ENCODE measurements at regions not wholly inside any gene's neighbourhood (a gene's known extent, or its start where the extent isn't known, plus 50 kb on each side); places are given as distances from the start of the nearest gene placed in this dataset.

DNA sequence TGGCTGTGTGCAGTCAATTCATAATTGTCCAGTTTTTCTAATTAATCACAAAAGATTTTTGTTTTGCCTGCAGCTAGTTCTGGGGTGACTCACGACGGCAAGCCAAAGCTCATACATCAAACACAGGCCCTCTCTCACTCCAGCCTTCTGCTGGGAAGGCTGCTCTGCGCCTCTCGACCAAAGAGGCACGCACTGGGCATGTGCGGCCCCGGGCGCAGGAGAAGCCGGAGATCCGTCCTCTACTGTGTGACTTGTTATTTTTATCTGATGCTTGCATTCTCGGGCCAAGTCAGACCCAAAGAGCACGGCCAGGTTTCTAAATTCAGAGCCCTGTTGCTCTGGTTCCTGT is 98.5 kb downstream of the TFAP2A start:
- no peaks in the 10 kb centered on the region for H3K9me3 ChIP-seq (ENCODE audit: control insufficient read depth, insufficient read depth, low read depth, low read length)
- peak; percentile 82 for TF ChIP-seq TCF7L2 (IDR thresholded peaks at IDR 0.05; ENCODE audit: low read depth, low read length)
- no peak for TF ChIP-seq SIN3A (IDR thresholded peaks at IDR 0.05; ENCODE audit: borderline replicate concordance, insufficient read depth, low read depth, low read length)
- no peak for TF ChIP-seq CTCF (IDR thresholded peaks at IDR 0.05)
- in situ Hi-C loops (cut with HindIII; ENCODE audit: low pct_unique_long_range_greater_than_20kb, low sequenced_read_pairs) (no loop called here), intact Hi-C loops (cut with micrococcal nuclease; ENCODE audit: unreplicated experiment) (no loop called here)
- ATAC-seq (peak; percentile 98), DNase-seq (ENCODE audit: low read depth, low spot score) (no peak)
- H3K4me3 ChIP-seq (ENCODE audit: low read depth in 2 of 2, low read length in 2 of 2) = peak overlapping the region in 1 of 2 experiments; percentile 27; a peak in 1 of 4 replicates
- ChIA-PET POLR2A (no interaction called here), CTCF (interaction anchor here (0.6 kb wide), 1 partner anchor 112 kb away, joined by 5 read pairs; no protein-coding TSS in a partner anchor)
- no peaks in the 10 kb centered on the region for H3K36me3 ChIP-seq (ENCODE audit: control insufficient read depth, insufficient read depth, low read length)
- peak overlapping the region; percentile 83 for H3K27ac ChIP-seq (ENCODE audit: low read length)
- H3K4me1 ChIP-seq (ENCODE audit: control insufficient read depth, insufficient read depth, low read length) = peaks cover 34% of the 10 kb centered on the region
- no peaks in the 10 kb centered on the region for H3K27me3 ChIP-seq (ENCODE audit: control insufficient read depth, insufficient read depth, low read length)
- BruUV-seq (replicated peaks) = no TSS peak

DNA sequence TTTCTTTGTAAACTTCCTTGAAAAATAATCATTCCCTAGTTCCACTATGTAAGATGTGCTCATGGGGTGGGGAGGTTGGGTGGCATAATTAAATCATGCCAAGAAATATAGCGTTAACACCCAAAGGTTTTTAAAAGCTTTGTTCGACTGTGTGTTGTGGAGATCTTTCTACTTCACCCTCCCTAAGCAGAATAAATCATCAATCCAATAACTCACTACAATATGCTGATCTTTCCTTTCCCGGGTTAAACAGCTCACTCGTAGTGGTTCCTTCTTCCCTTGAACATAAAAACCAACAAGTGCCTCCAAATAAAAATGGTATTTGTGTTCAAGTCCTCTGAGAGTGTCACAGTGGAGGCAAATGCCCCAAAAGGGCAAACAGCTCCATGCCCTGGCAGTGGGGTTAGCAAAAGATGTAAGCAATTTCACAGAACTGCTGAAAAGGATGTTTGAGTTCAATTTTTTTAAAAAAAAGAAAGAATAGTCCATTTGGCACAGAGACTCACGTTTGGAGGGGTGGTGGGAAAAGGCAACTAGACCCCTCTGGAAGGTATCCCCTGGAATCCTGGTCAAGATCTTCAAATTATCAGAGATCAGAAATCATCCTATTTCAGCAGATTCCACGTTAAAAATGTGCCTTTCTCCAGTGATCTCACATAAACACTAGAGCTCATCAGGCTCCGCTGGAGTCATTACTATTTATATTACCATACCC is 99.1 kb downstream of the TFAP2A start:
- no peak for DNase-seq (ENCODE audit: low read depth, low spot score)
- H3K27ac ChIP-seq (ENCODE audit: low read length) = peak overlapping the region; percentile 83
- ChIA-PET POLR2A (no interaction called here), CTCF (no interaction called here)
- ATAC-seq = peak; percentile 25; the same call in 1 of the 2 replicates
- no peaks in the 10 kb centered on the region for H3K9me3 ChIP-seq (ENCODE audit: control insufficient read depth, insufficient read depth, low read depth, low read length)
- intact Hi-C loops (cut with micrococcal nuclease; ENCODE audit: unreplicated experiment) = no loop called here
- H3K4me3 ChIP-seq (ENCODE audit: low read depth in 2 of 2, low read length in 2 of 2) = peak overlapping the region in 1 of 2 experiments; percentile 27; a peak in 2 of 4 replicates
- no peaks in the 10 kb centered on the region for H3K27me3 ChIP-seq (ENCODE audit: control insufficient read depth, insufficient read depth, low read length)
- in situ Hi-C loops (cut with HindIII; ENCODE audit: low pct_unique_long_range_greater_than_20kb, low sequenced_read_pairs) = no loop called here
- H3K36me3 ChIP-seq (ENCODE audit: control insufficient read depth, insufficient read depth, low read length) = no peaks in the 10 kb centered on the region
- H3K4me1 ChIP-seq (ENCODE audit: control insufficient read depth, insufficient read depth, low read length) = peaks cover 39% of the 10 kb centered on the region
- no TSS peak for BruUV-seq (replicated peaks)
- no peak for TF ChIP-seq POLR2AphosphoS5 (IDR thresholded peaks at IDR 0.05; ENCODE audit: low read depth, low read length)
- TF ChIP-seq CTCF (IDR thresholded peaks at IDR 0.05) = no peak
- no peak for TF ChIP-seq TCF7L2 (IDR thresholded peaks at IDR 0.05; ENCODE audit: low read depth, low read length)
- TF ChIP-seq SIN3A (IDR thresholded peaks at IDR 0.05; ENCODE audit: borderline replicate concordance, insufficient read depth, low read depth, low read length) = no peak
- TF ChIP-seq REST (IDR thresholded peaks at IDR 0.05; ENCODE audit: insufficient read depth in 1 of 2, low read depth in 2 of 2, low read length in 1 of 2) = no peak

Measured in Panc1 (cell line).